Left ventricle myocardium inferior (tissue), 1 donor: ENCODE measurements at regions not wholly inside any gene's neighbourhood (a gene's known extent, or its start where the extent isn't known, plus 50 kb on each side); places are given as distances from the start of the nearest gene placed in this dataset.

Experiments used
- DNase-seq: peaks from one replicate; pipeline ENCODE4 v3.0.0-alpha.2; 2020
- H3K27ac ChIP-seq: fragments of 200-600 bp; replicated peaks from 2 replicates; pipeline ENCODE4 v1.8.0; 2021
- H3K27me3 ChIP-seq: fragments of 200-600 bp; 2 replicates; pipeline ENCODE4 v1.8.0; 2021; ENCODE audit warnings: low read depth
- H3K36me3 ChIP-seq: fragments of 200-600 bp; 2 replicates; pipeline ENCODE4 v1.8.0; 2021
- H3K4me1 ChIP-seq: fragments of 200-600 bp; 2 replicates; pipeline ENCODE4 v1.8.0; 2021
- H3K4me3 ChIP-seq: fragments of 200-600 bp; 2 replicates; pipeline ENCODE4 v1.8.0; 2021; ENCODE audit warnings: mild to moderate bottlenecking, moderate library complexity
- H3K9me3 ChIP-seq: fragments of 200-600 bp; replicated peaks from 2 replicates; pipeline ENCODE4 v1.8.0; 2021
- intact Hi-C: fragments of 100-400 bp; cut with micrococcal nuclease; formaldehyde crosslinking; loops from one replicate; pipeline ENCODE4 v1.11.0; 2022
- TF ChIP-seq, protein P1 (sequence below): fragments of 200-600 bp; IDR thresholded peaks from 2 replicates; pipeline ENCODE4 v1.8.0; 2021; ENCODE audit warnings: antibody characterized with exemption, mild to moderate bottlenecking, borderline replicate concordance
- donor health status: DM: no; HTN: yes; CAD: no; lungs with severe emphysema.

DNA sequence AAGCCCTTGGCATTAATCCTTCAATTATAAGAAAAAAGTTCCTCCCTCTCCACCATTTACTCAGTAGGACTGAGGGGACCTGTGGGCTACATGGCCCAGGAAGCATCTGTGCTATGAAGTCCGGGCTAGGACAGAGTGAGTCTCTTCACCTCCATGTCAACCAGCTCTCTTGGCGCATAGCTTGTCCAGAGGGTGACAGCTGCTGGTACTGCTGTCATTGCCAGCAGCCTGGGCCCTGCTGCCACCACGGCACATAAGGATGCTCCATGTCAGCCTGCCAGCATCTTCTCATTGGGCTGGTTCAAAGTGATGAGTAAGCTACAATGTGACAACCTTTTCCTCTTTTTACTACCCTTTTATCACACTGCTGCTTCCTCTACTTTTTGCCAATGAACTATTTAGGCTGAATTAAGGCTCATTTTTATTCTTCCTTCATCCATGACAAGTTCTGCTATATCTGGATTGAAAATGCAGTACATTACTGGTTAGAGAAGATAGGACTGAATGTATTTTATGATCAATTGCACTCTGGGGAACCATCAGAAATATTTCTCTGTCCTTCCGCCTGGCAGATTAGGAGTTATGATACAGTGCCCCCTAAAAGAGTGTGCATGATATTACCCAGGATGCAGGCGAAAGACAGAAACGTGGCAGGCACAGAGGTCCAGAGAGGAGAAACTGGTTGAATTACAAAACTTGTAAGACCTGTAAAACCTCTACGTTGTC lies 258.9 kb upstream of the TNP1 start:
- TF ChIP-seq, protein P1, sequence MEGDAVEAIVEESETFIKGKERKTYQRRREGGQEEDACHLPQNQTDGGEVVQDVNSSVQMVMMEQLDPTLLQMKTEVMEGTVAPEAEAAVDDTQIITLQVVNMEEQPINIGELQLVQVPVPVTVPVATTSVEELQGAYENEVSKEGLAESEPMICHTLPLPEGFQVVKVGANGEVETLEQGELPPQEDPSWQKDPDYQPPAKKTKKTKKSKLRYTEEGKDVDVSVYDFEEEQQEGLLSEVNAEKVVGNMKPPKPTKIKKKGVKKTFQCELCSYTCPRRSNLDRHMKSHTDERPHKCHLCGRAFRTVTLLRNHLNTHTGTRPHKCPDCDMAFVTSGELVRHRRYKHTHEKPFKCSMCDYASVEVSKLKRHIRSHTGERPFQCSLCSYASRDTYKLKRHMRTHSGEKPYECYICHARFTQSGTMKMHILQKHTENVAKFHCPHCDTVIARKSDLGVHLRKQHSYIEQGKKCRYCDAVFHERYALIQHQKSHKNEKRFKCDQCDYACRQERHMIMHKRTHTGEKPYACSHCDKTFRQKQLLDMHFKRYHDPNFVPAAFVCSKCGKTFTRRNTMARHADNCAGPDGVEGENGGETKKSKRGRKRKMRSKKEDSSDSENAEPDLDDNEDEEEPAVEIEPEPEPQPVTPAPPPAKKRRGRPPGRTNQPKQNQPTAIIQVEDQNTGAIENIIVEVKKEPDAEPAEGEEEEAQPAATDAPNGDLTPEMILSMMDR: no peak
- Histone ChIP-seq H3K4me1 (no peaks in the 10 kb centered on the region), H3K9me3 (no peaks in the 10 kb centered on the region), H3K27ac (no peak overlapping the region), H3K27me3 (no peaks in the 10 kb centered on the region), H3K4me3 (no peak overlapping the region), H3K36me3 (no peaks in the 10 kb centered on the region)
- intact Hi-C loops: no loop called here
- no peak for DNase-seq

DNA sequence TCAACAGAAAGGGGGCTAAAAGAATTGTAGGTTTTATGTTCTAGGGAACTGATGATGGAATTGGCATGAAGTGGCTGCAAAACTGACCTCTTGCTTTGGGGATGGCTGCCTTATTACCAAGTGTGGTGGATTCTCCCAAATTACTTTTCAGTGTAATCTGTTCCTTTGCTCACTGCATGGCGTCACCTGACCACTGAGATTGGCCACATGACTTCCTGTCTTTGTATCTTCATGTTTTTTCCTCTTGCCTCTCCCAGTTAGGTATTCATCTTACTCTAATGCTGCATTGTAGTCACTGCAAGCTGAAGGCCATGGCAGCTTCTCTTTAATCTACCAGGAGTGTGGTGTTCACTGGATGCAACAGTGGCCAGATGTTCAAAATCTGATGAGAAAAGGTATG lies 257.7 kb upstream of the TNP1 start:
- DNase-seq: no peak

DNA sequence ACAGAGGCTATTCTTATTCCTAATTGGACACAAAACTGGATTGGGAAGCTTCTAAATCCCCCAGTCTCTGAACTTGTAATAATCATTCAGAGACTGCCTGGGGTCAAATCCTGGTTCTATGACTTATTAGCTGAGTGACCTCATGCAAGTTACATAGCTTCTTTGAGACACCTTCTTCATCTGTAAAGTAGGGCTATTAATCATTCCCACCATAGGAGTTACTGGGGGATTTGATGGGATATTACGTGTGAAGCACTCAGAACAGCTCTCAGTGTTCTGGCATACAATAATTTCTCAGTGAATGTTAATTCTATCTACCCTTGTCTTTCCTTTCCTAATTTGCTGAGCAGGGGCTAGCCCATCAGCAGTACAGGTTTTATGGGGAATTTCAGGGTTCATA lies 256.7 kb upstream of the TNP1 start:
- Histone ChIP-seq H3K4me1 (no peaks in the 10 kb centered on the region), H3K36me3 (no peaks in the 10 kb centered on the region), H3K9me3 (no peaks in the 10 kb centered on the region), H3K27me3 (no peaks in the 10 kb centered on the region), H3K27ac (no peak overlapping the region), H3K4me3 (no peak overlapping the region)
- DNase-seq: no peak
- TF ChIP-seq, protein P1: no peak
- intact Hi-C loops: no loop called here

More for the DNA sequence above, 257.7 kb upstream of the TNP1 start:
- Histone ChIP-seq H3K9me3 (no peaks in the 10 kb centered on the region), H3K4me1 (no peaks in the 10 kb centered on the region), H3K27ac (no peak overlapping the region), H3K4me3 (no peak overlapping the region), H3K27me3 (no peaks in the 10 kb centered on the region), H3K36me3 (no peaks in the 10 kb centered on the region)
- TF ChIP-seq, protein P1: no peak
- intact Hi-C loops: no loop called here

DNA sequence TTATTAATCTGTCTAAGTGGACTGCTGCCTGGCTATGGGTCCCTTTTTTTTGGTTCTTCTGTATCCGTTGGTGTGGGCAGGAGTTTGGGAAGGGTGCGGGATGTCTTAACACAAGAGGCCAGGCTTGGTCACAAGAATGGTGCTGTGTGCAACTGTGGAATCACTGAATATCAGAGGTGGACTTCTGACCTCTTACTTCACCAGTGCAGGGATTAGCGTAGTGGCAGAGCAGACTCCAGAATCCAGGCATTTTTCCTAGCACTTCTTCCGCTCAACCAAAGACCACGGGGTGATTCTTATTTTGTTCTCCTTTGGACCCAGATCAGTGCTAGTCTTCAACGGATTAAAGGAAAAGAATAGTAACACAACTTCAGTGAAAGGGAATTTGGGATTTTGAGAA lies 254.3 kb upstream of the TNP1 start:
- Histone ChIP-seq H3K4me3 (no peak overlapping the region), H3K36me3 (no peaks in the 10 kb centered on the region), H3K9me3 (no peaks in the 10 kb centered on the region), H3K27ac (no peak overlapping the region), H3K27me3 (no peaks in the 10 kb centered on the region), H3K4me1 (no peaks in the 10 kb centered on the region)
- no peak for DNase-seq
- TF ChIP-seq, protein P1: no peak
- intact Hi-C loops: no loop called here

DNA sequence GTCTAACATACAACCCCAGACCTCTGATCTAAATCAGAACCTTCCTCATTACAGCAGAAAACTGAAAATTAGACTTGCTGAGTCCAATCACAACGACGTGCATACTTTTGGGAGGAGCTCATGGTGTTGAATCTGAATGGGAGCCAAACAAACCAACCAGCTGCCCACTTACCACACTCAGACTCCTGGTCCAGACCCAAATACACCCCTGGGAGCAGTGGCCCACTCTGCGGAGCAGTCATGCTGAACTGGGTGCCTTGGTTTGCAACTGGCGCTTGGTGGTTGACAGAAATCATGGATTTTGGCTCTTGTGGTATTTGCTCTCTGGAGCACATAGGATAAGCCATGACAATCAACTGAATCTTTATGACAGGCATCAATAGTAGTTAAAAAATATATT lies 253.6 kb upstream of the TNP1 start:
- Histone ChIP-seq H3K36me3 (no peaks in the 10 kb centered on the region), H3K4me3 (no peak overlapping the region), H3K27ac (no peak overlapping the region), H3K27me3 (no peaks in the 10 kb centered on the region), H3K4me1 (no peaks in the 10 kb centered on the region), H3K9me3 (no peaks in the 10 kb centered on the region)
- intact Hi-C loops: no loop called here
- TF ChIP-seq, protein P1: no peak
- DNase-seq: no peak
